D721Med (cell line): ENCODE measurements at regions not wholly inside any gene's neighbourhood (a gene's known extent, or its start where the extent isn't known, plus 50 kb on each side); places are given as distances from the start of the nearest gene placed in this dataset.
"Not testable (repeated sequence)": the region's sequence is repeated elsewhere in the genome, so short reads cannot be mapped to it uniquely, and the experiment has no call there.

Experiments
- DNase-seq: peaks from one replicate; pipeline ENCODE4 v3.0.0; 2011; ENCODE audit warnings: low spot score; ENCODE audit not compliant: insufficient read length
- FAIRE-seq: peaks from 2 replicates; lab custom pipeline; 2011; peaks lifted over from hg19 to GRCh38; lab: Jason Lieb, UNC
- CTCF ChIP-seq: IDR thresholded peaks from 2 replicates; pipeline ENCODE4 v1.5.1; 2012; ENCODE audit warnings: mild to moderate bottlenecking, control low read depth; ENCODE audit not compliant: insufficient read depth; ENCODE audit errors: missing control alignments

- DNase-seq, FAIRE-seq: not testable (repeated sequence)
These were observed 94.3 kb downstream of the KCNJ12 start for GRCh38 chr17:21470422-21470821.

DNA sequence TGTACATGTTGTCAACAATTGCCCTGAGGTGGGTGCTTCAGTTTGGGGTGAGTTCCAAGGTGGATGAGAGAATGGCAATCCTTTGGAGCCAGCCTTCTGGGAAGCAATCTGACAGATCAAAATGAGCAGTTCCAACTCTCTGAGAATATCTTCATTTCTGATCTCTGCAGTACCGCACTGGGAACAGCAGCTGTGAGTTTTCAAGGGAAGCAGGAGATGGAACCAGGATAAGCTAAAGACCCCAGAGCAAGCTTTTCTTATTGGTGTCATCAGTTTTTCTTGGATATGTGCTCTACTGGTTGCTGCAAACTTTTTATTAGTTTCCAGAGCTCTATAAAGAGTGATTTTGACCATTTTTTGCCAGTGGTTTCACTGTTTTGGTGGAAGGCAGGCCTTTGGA, 94.7 kb downstream of the KCNJ12 start:
- DNase-seq (no peak), FAIRE-seq (no peak)
- TF ChIP-seq CTCF, result no peak

GRCh38 chr17:21474815-21475214, 98.7 kb downstream of the KCNJ12 start:
- FAIRE-seq (no peak), DNase-seq (no peak)
- no peak for TF ChIP-seq CTCF

DNA sequence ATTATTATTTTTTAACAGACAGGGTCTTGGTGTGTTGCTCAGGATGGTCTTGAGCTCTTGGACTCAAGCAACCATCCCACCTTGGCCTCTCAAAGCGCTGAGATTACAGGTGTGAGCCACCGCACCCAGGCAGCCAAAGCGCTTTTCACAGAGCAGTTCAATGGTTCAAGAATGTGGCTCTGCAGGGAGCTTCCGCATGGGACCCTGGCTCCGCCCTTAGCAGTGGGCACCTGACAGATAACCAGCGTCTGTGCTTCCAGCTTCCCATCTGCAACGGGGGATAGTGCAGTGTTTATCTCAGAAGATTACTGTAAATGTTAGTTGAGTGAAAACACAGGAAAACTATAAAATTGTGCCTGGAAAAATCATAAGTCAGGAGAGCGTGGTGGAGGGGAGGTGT, 99.4 kb downstream of the KCNJ12 start:
- TF ChIP-seq CTCF, result no peak
- FAIRE-seq (no peak), DNase-seq (no peak)

DNA sequence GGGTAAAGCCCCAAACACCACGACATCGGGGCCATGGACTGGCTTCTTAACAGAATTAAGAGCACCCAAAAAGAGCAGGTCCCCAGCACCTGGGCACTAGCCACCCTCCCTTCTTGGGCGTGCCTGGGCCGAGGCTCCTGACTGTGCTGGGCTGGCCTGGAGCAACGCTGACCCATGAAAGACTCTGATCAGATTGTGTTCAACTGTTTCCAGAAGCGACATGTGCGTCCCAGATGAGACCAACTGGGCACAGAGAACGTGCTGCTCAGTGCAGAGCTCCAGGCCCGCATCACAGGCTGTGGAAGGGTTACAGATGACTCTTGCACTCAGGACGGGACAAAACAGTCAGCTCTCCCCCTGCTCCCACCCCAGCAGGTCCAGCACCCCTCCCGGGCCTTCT, 100.7 kb downstream of the KCNJ12 start:
- no peak for DNase-seq
- FAIRE-seq, result no peak
- no peak for TF ChIP-seq CTCF

DNA sequence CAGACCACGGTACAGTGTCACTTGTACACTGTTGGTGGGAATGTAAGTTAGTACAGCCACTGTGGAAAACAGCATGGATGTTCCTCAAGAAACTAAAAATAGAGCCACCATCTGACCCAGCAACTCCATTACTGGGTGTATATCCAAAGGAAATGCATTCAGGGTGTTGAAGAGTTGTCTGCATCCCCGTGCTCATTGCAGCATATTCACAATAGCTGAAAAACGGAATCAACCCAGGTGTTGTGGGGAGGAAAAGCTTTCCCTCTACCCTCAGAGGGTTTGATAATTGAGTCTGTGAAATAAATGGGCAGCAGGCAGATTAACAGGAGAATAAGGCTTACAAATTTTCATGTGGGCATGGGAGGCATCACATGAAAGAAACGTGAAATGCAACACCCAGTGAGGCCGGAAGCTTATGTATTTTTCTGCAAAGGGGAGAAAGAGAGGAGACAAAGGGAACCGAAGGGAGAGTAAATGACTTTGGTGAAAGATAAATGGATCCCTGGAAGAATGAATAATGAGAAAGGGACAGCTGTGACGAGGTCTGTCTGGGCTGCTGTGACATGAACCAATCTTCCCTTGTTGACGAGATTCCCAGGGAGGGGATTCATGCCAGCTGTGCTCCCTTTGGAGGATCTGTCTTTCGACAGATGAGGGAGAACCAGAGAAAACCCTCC, 106.2 kb downstream of the KCNJ12 start:
- DNase-seq (no peak), FAIRE-seq (no peak)
- no peak for TF ChIP-seq CTCF

DNA sequence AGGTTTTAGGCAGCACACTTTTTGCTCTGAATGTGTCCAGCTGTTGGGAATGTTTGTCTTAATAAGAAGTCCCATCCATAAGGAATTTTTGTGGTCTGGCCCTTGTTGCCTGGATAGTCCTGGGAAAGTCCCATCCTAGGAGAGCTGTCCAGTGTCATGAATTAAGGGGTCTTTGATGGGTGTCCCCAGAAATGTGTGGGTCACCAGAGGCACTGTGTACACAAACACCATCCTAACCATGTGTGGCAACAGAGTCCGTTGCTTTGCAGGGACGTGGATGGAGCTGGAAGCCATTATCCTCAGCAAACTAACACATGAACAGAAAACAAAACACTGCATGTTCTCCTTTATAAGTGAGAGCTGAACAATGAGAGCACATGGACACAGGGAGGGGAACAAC, 111.9 kb downstream of the KCNJ12 start:
- not testable (repeated sequence) for FAIRE-seq, DNase-seq

DNA sequence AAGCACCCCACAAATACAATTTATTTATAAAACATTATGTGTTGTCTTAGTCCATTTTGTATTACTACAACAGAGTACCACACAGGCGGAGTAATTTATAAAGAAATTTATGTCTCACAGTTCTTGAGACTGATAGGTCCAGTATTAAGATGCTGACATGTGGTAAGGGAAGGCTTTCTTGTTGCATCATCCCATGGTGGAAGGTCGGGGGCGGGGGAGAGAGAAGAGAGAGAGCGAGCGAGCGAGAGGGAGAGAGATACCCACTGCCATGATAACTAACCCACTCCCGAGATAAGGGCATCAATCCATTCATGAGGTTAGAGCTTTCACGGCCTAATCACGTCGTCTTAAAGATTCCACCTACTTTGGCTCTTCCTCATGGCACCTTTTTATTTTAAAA, 117.8 kb downstream of the KCNJ12 start:
- FAIRE-seq, result no peak

More for the DNA sequence above, 117.8 kb downstream of the KCNJ12 start:
- no peak for TF ChIP-seq CTCF
- DNase-seq, result no peak
